AG04450 (cell line): ENCODE measurements at regions not wholly inside any gene's neighbourhood (a gene's known extent, or its start where the extent isn't known, plus 50 kb on each side); places are given as distances from the start of the nearest gene placed in this dataset.

Source experiments
- CTCF ChIA-PET: fragments of 300-600, 350-600 bp; formaldehyde crosslinking; extraction: SDS; loops from one replicate; lab custom pipeline; 2022; ENCODE audit warnings: antibody characterized with exemption, inconsistent platforms; lab: Charles Lee
- POLR2A ChIA-PET: fragments of 350-600 bp; formaldehyde crosslinking; extraction: SDS; loops from one replicate; lab custom pipeline; 2021; ENCODE audit warnings: antibody characterized with exemption, inconsistent platforms; lab: Yijun Ruan, JAX
- DNase-seq: peaks from one replicate; pipeline ENCODE4 v3.0.0-alpha.2; 2011; ENCODE audit warnings: low read depth, low spot score
- H3K27ac ChIP-seq: one replicate; pipeline ENCODE4 v1.5.1; 2012; ENCODE audit warnings: low read depth, low read length, control low read depth
- H3K27me3 ChIP-seq: one replicate; pipeline ENCODE4 v1.6.0; 2012; ENCODE audit warnings: low read length; ENCODE audit not compliant: control insufficient read depth, insufficient read depth
- H3K4me3 ChIP-seq: 2 replicates; pipeline ENCODE4 v1.5.1; 2011; ENCODE audit warnings: mild to moderate bottlenecking, low read depth, low read length, control low read depth
- H3K9me3 ChIP-seq: 2 replicates; pipeline ENCODE4 v1.5.1; 2012; ENCODE audit warnings: low read length; ENCODE audit not compliant: control insufficient read depth, insufficient read depth
- TF ChIP-seq, protein P1 (sequence below): IDR thresholded peaks from 2 replicates; pipeline ENCODE4 v1.5.1; 2011; ENCODE audit warnings: low read depth, low read length, control low read depth, inconsistent platforms

DNA sequence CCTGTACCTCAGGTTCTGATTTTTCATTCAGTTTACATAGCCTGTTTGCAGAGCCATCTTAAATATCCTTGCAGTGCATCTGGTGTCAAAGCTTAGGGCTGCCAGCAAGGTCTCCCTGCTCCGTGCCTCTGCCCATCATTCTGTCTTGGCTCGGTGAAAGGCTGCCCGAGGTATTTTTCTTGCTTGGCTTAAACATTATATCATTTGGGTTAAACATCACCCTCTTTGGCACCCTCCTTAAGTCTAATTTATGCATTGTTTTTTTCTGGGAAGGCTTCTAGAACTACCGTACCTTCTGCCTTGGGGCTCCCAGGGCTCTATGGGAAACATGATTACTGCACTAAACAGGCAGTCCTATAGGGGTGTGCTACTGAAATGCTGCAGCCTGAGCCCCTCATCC lies 158.6 kb upstream of the CELF4 start:
- POLR2A ChIA-PET = no interaction called here

DNA sequence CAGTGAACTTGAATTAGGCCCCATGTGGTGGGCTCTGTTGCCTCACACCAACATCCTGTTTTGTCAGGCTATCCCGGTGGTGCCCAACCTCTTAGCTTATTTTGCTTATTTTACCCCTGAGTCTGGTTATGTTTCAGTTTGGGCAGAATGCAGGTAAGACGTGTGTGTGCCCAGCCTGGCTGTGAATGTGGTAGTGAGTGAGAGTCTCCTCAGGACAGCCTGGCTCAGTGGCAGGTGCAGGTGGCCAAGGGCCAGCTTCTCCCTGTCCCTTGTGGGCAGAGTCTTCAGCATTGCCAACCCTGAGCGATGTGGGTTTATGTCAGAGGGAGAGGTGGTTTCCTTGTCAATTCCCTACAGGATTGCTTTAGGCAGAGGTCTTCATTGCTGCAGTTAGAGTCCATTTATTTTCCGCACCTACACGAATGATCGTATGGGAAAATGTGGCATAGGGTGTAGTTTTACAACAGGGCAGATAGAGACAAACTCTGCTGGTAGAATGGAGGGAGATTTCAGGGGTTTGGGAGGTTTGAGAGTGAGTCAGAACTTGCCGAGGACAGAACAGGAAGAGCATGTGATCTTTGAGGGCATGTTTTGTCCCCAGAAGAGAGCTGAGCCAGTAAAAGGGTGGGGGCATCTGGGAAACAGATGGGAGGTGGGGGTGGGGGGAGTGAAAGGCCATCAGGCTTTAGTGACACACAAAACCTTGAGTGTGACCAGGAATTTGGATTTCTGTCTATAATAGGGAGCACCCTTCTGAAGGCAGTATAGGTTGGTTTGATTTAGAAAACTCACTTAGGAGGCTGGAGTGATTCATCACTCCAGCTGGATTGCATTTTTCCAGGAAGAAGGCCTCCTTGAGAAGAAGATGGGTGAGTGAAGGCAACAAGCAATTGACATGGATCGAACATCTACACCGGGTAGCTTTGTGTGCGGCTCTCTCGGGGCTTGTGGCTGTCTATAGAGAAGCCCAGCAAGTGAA lies 156.2 kb upstream of the CELF4 start:
- POLR2A ChIA-PET = no interaction called here
- CTCF ChIA-PET = no interaction called here
- TF ChIP-seq, protein P1, sequence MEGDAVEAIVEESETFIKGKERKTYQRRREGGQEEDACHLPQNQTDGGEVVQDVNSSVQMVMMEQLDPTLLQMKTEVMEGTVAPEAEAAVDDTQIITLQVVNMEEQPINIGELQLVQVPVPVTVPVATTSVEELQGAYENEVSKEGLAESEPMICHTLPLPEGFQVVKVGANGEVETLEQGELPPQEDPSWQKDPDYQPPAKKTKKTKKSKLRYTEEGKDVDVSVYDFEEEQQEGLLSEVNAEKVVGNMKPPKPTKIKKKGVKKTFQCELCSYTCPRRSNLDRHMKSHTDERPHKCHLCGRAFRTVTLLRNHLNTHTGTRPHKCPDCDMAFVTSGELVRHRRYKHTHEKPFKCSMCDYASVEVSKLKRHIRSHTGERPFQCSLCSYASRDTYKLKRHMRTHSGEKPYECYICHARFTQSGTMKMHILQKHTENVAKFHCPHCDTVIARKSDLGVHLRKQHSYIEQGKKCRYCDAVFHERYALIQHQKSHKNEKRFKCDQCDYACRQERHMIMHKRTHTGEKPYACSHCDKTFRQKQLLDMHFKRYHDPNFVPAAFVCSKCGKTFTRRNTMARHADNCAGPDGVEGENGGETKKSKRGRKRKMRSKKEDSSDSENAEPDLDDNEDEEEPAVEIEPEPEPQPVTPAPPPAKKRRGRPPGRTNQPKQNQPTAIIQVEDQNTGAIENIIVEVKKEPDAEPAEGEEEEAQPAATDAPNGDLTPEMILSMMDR = no peak
- Histone ChIP-seq H3K9me3 (peaks cover 40% of the 10 kb centered on the region), H3K27ac (no peak overlapping the region), H3K27me3 (no peaks in the 10 kb centered on the region), H3K4me3 (no peak overlapping the region)
- DNase-seq = no peak

More for the DNA sequence above, 158.6 kb upstream of the CELF4 start:
- Histone ChIP-seq H3K9me3 (peaks cover 37% of the 10 kb centered on the region), H3K27me3 (no peaks in the 10 kb centered on the region), H3K4me3 (no peak overlapping the region), H3K27ac (no peak overlapping the region)
- DNase-seq = no peak
- TF ChIP-seq, protein P1 = no peak
- CTCF ChIA-PET = no interaction called here

DNA sequence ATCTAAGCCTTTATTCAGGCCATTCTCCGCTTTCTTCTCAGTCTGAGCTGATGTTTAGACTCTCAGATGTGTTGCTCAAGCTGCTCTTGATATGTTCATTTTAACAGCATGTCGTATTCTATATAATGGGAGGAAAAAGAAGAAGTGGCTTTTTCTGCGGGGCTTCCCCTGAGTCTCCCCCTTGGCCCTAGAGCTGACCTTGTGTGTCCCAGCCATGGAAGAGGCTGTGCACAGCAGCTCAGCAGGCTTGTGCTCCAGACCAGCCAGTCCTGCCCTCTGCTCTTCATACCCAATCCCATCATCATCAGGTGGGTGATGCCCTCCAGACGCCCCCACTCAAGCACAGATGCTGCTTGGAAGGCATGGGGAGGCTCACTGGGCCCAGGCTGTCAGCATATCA lies 155.1 kb upstream of the CELF4 start:
- H3K27me3 ChIP-seq = no peaks in the 10 kb centered on the region
- ChIA-PET CTCF (no interaction called here), POLR2A (no interaction called here)
- H3K9me3 ChIP-seq = peaks cover 40% of the 10 kb centered on the region
- H3K4me3 ChIP-seq = no peak overlapping the region
- H3K27ac ChIP-seq = no peak overlapping the region
- TF ChIP-seq, protein P1 = no peak
- no peak for DNase-seq

DNA sequence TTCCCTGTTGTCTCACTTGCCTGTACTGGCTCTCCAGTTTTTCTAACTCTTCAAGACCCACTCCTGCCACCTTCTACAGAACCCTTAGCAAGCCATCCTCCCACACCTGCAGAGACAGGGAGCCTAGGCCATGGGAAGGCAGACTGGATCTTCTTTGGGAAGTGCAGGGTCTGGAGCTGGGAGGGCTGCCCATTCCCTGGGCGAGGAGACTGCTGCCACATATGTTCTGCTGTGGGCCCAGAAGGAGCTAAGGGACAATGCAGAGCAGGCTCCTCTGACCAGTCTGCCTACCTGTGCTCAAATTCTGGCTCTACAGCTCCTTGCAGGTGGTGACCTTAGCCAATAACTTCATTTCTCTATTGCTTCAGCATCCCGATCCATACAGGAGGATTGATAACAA lies 152.1 kb upstream of the CELF4 start:
- POLR2A ChIA-PET = no interaction called here
- TF ChIP-seq, protein P1 = no peak
- peaks cover 34% of the 10 kb centered on the region for H3K9me3 ChIP-seq
- H3K27ac ChIP-seq = no peak overlapping the region
- H3K4me3 ChIP-seq = no peak overlapping the region
- no peaks in the 10 kb centered on the region for H3K27me3 ChIP-seq
- DNase-seq = no peak
- CTCF ChIA-PET = no interaction called here

DNA sequence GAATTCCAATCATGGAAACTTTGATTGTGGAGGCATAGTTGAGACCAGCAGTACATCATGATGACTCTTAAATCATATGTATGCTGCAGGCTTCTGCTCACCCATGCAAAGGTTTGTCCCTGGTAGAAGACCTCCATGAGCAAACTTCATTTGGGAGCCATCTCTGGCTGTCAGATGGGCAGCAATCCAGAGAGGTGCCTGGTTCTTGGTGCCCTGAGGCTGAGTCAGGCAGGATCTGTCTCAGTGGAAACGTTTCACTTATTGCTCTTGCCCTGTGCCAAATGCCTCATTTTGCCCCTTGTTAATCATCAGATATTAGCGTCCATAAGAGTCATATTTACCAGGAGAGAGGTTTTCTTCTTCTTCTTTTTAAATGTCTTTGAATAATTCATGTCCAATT lies 151.5 kb upstream of the CELF4 start:
- no peaks in the 10 kb centered on the region for H3K27me3 ChIP-seq
- no peak overlapping the region for H3K4me3 ChIP-seq
- POLR2A ChIA-PET = no interaction called here
- no peak for DNase-seq
- H3K9me3 ChIP-seq = peaks cover 30% of the 10 kb centered on the region
- no peak overlapping the region for H3K27ac ChIP-seq
- CTCF ChIA-PET = no interaction called here
- TF ChIP-seq, protein P1 = no peak
